ENCODE measurements at regions not wholly inside any gene's neighbourhood (a gene's known extent, or its start where the extent isn't known, plus 50 kb on each side); places are given as distances from the start of the nearest gene placed in this dataset.
A peak's percentile ranks its signal among the peaks of the same experiment; 100 is the strongest.

GRCh38 chr4:81737865-81738559 is 266.3 kb upstream of the RASGEF1B start:
- TF ChIP-seq, protein P1, sequence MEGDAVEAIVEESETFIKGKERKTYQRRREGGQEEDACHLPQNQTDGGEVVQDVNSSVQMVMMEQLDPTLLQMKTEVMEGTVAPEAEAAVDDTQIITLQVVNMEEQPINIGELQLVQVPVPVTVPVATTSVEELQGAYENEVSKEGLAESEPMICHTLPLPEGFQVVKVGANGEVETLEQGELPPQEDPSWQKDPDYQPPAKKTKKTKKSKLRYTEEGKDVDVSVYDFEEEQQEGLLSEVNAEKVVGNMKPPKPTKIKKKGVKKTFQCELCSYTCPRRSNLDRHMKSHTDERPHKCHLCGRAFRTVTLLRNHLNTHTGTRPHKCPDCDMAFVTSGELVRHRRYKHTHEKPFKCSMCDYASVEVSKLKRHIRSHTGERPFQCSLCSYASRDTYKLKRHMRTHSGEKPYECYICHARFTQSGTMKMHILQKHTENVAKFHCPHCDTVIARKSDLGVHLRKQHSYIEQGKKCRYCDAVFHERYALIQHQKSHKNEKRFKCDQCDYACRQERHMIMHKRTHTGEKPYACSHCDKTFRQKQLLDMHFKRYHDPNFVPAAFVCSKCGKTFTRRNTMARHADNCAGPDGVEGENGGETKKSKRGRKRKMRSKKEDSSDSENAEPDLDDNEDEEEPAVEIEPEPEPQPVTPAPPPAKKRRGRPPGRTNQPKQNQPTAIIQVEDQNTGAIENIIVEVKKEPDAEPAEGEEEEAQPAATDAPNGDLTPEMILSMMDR (IDR thresholded peaks at IDR 0.05; ENCODE audit: insufficient read depth, low read depth, low read length, missing control alignments), result no peak
- no peak overlapping the region for H3K4me3 ChIP-seq (ENCODE audit: low read length)
- no peak for DNase-seq (ENCODE audit: low read depth)

DNA sequence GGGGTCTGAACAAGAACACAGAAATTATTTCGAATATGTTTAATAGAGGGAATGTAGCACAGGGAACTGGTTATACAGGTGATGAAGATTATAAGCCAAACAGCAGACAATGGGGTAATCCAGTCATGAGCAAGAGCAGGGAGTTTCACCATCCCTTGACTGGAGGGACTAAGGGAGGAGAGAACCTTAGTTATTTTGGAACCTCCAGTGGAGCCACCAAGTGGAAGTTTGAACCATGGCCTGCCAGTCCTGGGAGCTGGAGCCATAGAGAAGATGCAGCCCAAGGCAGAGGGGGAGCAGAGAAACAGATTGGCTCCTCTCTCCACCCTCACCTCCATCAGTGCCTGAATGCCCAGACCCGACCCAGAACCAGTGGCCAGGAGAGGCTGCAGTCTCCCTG is 264.6 kb upstream of the RASGEF1B start:
- DNase-seq (ENCODE audit: low read depth), result peak; percentile 4
- H3K4me3 ChIP-seq (ENCODE audit: low read length), result no peak overlapping the region
- TF ChIP-seq, protein P1 (IDR thresholded peaks at IDR 0.05; ENCODE audit: insufficient read depth, low read depth, low read length, missing control alignments), result no peak

GRCh38 chr4:81732980-81733379 is 261.3 kb upstream of the RASGEF1B start:
- H3K4me3 ChIP-seq (ENCODE audit: low read length), result no peak overlapping the region
- DNase-seq (ENCODE audit: low read depth), result no peak
- TF ChIP-seq, protein P1 (IDR thresholded peaks at IDR 0.05; ENCODE audit: insufficient read depth, low read depth, low read length, missing control alignments), result no peak

- DNase-seq (ENCODE audit: low read depth), result peak; percentile 40
- TF ChIP-seq, protein P1 (IDR thresholded peaks at IDR 0.05; ENCODE audit: insufficient read depth, low read depth, low read length, missing control alignments), result no peak
- H3K4me3 ChIP-seq (ENCODE audit: low read length), result no peak overlapping the region
These were observed 253.2 kb upstream of the RASGEF1B start for GRCh38 chr4:81724925-81725329.

DNA sequence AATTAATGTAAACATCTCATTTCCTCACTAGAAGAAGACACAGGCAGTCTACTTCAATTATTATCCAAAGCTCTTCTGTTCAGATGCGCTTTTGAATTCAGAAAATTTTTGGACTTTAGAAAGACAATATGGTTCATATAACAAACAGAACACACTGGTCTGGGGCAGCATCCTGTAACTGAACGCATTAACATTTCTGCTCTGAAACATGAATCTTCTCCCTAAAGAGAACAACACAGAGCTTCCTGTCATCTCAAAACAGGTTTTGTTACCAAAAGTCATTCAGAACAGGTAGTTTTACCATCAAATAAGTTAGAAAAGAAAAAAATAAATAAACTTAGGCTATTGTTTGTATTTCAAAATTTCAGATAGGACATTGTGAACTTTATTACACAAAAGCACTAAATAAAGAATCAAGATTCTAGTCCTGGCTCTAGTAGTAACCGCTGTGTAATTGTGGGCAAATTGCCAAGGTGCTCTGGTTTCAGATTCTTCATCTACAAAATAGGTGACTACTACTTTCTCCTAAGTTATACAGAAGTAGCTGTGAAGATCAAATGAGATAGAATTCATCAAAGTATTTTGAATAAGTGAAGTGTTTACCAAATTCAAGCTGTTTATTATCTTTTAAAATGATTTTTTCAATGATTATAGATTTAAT is 252.3 kb upstream of the RASGEF1B start:
- TF ChIP-seq, protein P1 (IDR thresholded peaks at IDR 0.05; ENCODE audit: insufficient read depth, low read depth, low read length, missing control alignments), result no peak
- peak; percentile 14 for DNase-seq (ENCODE audit: low read depth)
- no peak overlapping the region for H3K4me3 ChIP-seq (ENCODE audit: low read length)

DNA sequence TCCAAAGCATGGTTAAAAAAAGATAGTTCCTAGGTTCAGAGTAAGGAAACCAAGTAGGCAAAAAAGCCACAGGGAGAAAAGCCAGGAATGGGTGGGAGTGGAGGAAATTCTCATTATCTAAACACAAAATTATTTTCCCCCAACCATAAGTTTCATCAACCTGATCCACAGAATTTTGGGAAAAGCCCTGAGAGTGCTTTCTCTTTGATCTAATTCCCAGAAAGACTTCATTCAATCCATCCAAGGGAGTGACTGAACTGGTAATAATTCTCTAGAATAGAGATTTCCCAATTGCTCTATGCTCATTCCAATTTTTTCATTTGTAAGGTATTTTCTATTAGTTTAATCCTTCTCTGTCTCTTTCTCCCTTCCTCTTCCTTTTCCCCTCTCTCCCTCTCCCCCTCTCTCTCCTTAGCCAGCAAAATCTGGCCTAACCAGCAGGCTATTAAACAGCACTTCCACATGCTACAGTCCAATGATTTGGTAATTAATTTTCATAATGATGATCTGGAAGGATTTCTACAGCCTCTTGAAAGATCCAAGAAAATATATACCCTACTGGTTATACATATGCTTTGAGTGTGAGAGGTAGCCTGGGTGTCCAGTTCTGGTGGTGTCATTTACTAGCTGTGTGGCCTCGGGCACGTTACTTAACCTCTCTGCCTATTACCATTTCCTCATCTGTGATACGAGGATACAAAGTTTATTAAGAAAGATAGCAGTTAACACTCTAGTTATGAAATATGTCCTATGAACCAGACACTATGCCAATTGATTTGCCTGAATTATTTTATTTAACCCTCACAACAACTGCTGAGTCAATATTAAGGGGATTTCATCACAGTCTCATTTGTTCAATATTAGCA is 251.5 kb upstream of the RASGEF1B start:
- no peak for DNase-seq (ENCODE audit: low read depth)
- H3K4me3 ChIP-seq (ENCODE audit: low read length), result no peak overlapping the region
- TF ChIP-seq, protein P1 (IDR thresholded peaks at IDR 0.05; ENCODE audit: insufficient read depth, low read depth, low read length, missing control alignments), result no peak

Data from epithelial cell of esophagus (primary cell).